HUES48 (cell line): ENCODE measurements at regions not wholly inside any gene's neighbourhood (a gene's known extent, or its start where the extent isn't known, plus 50 kb on each side); places are given as distances from the start of the nearest gene placed in this dataset.

Source experiments
- H3K27ac ChIP-seq: one replicate; pipeline ENCODE4 v1.7.0; 2013; ENCODE audit warnings: low read depth, low read length, inconsistent platforms
- H3K27me3 ChIP-seq: 2 replicates; pipeline ENCODE4 v1.6.1; 2013; ENCODE audit warnings: mild to moderate bottlenecking, low read length; ENCODE audit not compliant: control insufficient read depth, insufficient read depth
- H3K36me3 ChIP-seq: 2 replicates; pipeline ENCODE4 v1.6.1; 2013; ENCODE audit warnings: low read length; ENCODE audit not compliant: control insufficient read depth, insufficient read depth
- H3K4me1 ChIP-seq: 2 replicates; pipeline ENCODE4 v1.6.1; 2013; ENCODE audit warnings: mild to moderate bottlenecking, low read length; ENCODE audit not compliant: control insufficient read depth, insufficient read depth
- H3K4me3 ChIP-seq: 2 replicates; pipeline ENCODE4 v1.5.1; 2013; ENCODE audit warnings: mild to moderate bottlenecking, low read depth, low read length
- H3K9ac ChIP-seq: 2 replicates; pipeline ENCODE4 v1.6.1; 2013; ENCODE audit warnings: mild to moderate bottlenecking, low read depth, low read length, moderate library complexity
- H3K9me3 ChIP-seq: 2 replicates; pipeline ENCODE4 v1.6.1; 2013; ENCODE audit warnings: low read length; ENCODE audit not compliant: control insufficient read depth, insufficient read depth

GRCh38 chr19:28828276-28828870, 384.6 kb downstream of the UQCRFS1 start:
- Histone ChIP-seq H3K9me3 (no peaks in the 10 kb centered on the region), H3K36me3 (no peaks in the 10 kb centered on the region), H3K27ac (no peak overlapping the region), H3K27me3 (no peaks in the 10 kb centered on the region; the same call in 1 of the 2 replicates), H3K4me1 (peaks cover 25% of the 10 kb centered on the region), H3K4me3 (no peak overlapping the region), H3K9ac (no peak overlapping the region)

- H3K4me1 ChIP-seq: peaks cover 29% of the 10 kb centered on the region
- no peak overlapping the region for H3K4me3 ChIP-seq
- H3K9me3 ChIP-seq: no peaks in the 10 kb centered on the region
- H3K27ac ChIP-seq: no peak overlapping the region
- H3K36me3 ChIP-seq: no peaks in the 10 kb centered on the region
- no peaks in the 10 kb centered on the region; the same call in 1 of the 2 replicates for H3K27me3 ChIP-seq
- no peak overlapping the region for H3K9ac ChIP-seq
Measured at GRCh38 chr19:28827382-28827781, 385.6 kb downstream of the UQCRFS1 start.

GRCh38 chr19:28823338-28823961, 389.5 kb downstream of the UQCRFS1 start:
- no peak overlapping the region for H3K9ac ChIP-seq
- peaks cover 16% of the 10 kb centered on the region for H3K4me1 ChIP-seq
- no peaks in the 10 kb centered on the region for H3K9me3 ChIP-seq
- H3K36me3 ChIP-seq: no peaks in the 10 kb centered on the region
- H3K27me3 ChIP-seq: no peaks in the 10 kb centered on the region; the same call in 1 of the 2 replicates
- H3K4me3 ChIP-seq: no peak overlapping the region
- peak overlapping the region; percentile 88 for H3K27ac ChIP-seq

- no peaks in the 10 kb centered on the region for H3K36me3 ChIP-seq
- peaks cover 16% of the 10 kb centered on the region for H3K4me1 ChIP-seq
- no peaks in the 10 kb centered on the region for H3K27me3 ChIP-seq
- no peak overlapping the region for H3K9ac ChIP-seq
- H3K4me3 ChIP-seq: no peak overlapping the region
- 0 out of 2 replicates have a peak, but pooled peaks cover 2% of the 10 kb centered on the region for H3K9me3 ChIP-seq
- H3K27ac ChIP-seq: no peak overlapping the region
Measured at GRCh38 chr19:28820289-28820688, 392.7 kb downstream of the UQCRFS1 start.

GRCh38 chr19:28815257-28815656, 397.7 kb downstream of the UQCRFS1 start:
- Histone ChIP-seq H3K9ac (no peak overlapping the region), H3K9me3 (peaks cover 7% of the 10 kb centered on the region; the same call in 1 of the 2 replicates), H3K4me3 (no peak overlapping the region), H3K36me3 (no peaks in the 10 kb centered on the region), H3K4me1 (no peaks in the 10 kb centered on the region), H3K27me3 (no peaks in the 10 kb centered on the region), H3K27ac (no peak overlapping the region)

- H3K4me1 ChIP-seq: peaks cover 23% of the 10 kb centered on the region
- no peak overlapping the region for H3K27ac ChIP-seq
- H3K9ac ChIP-seq: no peak overlapping the region
- H3K36me3 ChIP-seq: no peaks in the 10 kb centered on the region
- H3K4me3 ChIP-seq: peak overlapping the region; percentile 70
- H3K27me3 ChIP-seq: peaks cover 28% of the 10 kb centered on the region
- no peaks in the 10 kb centered on the region for H3K9me3 ChIP-seq
Measured at GRCh38 chr19:28794301-28794700, 418.6 kb downstream of the UQCRFS1 start.

GRCh38 chr19:28793391-28794168, 419.4 kb downstream of the UQCRFS1 start:
- H3K4me3 ChIP-seq: peak overlapping the region; percentile 70
- H3K4me1 ChIP-seq: peaks cover 23% of the 10 kb centered on the region
- no peaks in the 10 kb centered on the region for H3K36me3 ChIP-seq
- no peaks in the 10 kb centered on the region for H3K9me3 ChIP-seq
- peaks cover 28% of the 10 kb centered on the region for H3K27me3 ChIP-seq
- H3K27ac ChIP-seq: no peak overlapping the region
- 0 out of 2 replicates have a peak overlapping the region, but pooled peaks have one; percentile 30 for H3K9ac ChIP-seq

GRCh38 chr19:28785971-28786370, 427.0 kb downstream of the UQCRFS1 start:
- Histone ChIP-seq H3K36me3 (no peaks in the 10 kb centered on the region), H3K4me1 (no peaks in the 10 kb centered on the region), H3K9ac (no peak overlapping the region), H3K4me3 (no peak overlapping the region), H3K27me3 (no peaks in the 10 kb centered on the region), H3K27ac (no peak overlapping the region), H3K9me3 (no peaks in the 10 kb centered on the region)

GRCh38 chr19:28764066-28764465, 448.9 kb downstream of the UQCRFS1 start:
- Histone ChIP-seq H3K27me3 (no peaks in the 10 kb centered on the region), H3K36me3 (no peaks in the 10 kb centered on the region), H3K9me3 (0 out of 2 replicates have a peak, but pooled peaks cover 3% of the 10 kb centered on the region), H3K4me3 (no peak overlapping the region), H3K4me1 (no peaks in the 10 kb centered on the region), H3K9ac (no peak overlapping the region), H3K27ac (no peak overlapping the region)

- Histone ChIP-seq H3K4me1 (peaks cover 5% of the 10 kb centered on the region; the same call in 1 of the 2 replicates), H3K4me3 (no peak overlapping the region), H3K36me3 (no peaks in the 10 kb centered on the region), H3K27me3 (no peaks in the 10 kb centered on the region), H3K27ac (no peak overlapping the region), H3K9ac (no peak overlapping the region), H3K9me3 (peaks cover 2% of the 10 kb centered on the region)
Measured at GRCh38 chr19:28746478-28746877, 466.5 kb downstream of the UQCRFS1 start.

- no peak overlapping the region for H3K9ac ChIP-seq
- H3K27me3 ChIP-seq: no peaks in the 10 kb centered on the region
- H3K4me1 ChIP-seq: peaks cover 5% of the 10 kb centered on the region; the same call in 1 of the 2 replicates
- no peak overlapping the region for H3K4me3 ChIP-seq
- no peak overlapping the region for H3K27ac ChIP-seq
- H3K9me3 ChIP-seq: peaks cover under 1% of the 10 kb centered on the region
- no peaks in the 10 kb centered on the region for H3K36me3 ChIP-seq
Measured at GRCh38 chr19:28744943-28745342, 468.0 kb downstream of the UQCRFS1 start.
